Activated effector memory CD4-positive, alpha-beta T cell treated with Interleukin-2 at 50 U/mL for 16 hours (primary cell): ENCODE measurements at regions not wholly inside any gene's neighbourhood (a gene's known extent, or its start where the extent isn't known, plus 50 kb on each side); places are given as distances from the start of the nearest gene placed in this dataset.
"Not testable (repeated sequence)": the region's sequence is repeated elsewhere in the genome, so short reads cannot be mapped to it uniquely, and the experiment has no call there.

Source experiments
- DNase-seq: peaks from one replicate; pipeline ENCODE4 v3.0.0-alpha.2; 2020

DNA sequence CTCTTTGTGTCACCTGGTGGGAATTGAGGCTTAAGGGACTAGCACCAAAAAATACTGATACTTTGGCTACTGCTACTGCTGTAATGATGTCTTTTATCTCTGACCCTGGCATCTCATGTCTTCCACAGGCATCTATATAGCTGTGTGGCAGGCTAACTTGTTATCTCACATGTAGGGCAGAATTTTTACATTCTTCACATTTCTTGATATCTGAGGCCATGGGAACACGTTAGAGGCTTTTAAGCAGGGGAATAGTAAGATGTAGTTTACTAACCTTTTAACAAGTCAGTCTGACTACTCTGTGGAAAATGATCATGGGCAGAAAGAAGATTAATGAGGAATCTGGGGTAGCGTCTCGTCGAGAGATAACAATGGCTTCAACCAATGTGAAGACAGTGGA lies 498.4 kb downstream of the PCNX1 start:
- no peak for DNase-seq

DNA sequence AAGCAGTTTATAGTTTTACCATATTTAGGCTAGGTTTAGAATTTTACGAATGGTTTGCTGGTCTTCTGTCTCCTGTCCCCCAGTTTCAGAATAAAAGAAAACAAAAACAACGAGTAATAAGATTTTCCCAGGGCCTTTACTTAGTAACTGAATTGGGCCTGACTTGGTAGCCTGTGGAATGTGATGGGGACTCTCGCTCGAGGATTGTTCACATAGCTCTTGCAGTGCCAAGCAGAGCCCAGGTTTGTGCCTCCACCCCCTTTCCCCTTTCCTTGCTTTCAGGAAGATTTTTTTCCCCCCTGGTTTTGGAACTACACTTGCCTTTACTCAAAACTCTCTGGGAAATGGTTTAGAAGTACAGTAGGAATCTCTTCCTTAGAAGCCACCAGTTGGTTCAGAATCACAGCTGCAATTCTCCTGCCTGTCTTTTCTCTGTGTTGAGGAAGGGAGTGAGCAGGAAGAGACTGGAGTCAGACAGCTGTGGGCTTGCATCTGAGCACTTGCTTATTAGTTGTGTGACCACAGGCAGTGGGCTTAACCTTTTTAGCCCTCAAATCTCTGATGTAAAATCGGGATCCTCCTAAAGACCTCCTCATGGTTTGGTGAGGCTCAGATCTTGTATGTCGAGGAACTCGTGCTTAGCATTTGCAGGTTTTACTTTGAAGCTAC lies 501.2 kb downstream of the PCNX1 start:
- DNase-seq, result no peak

DNA sequence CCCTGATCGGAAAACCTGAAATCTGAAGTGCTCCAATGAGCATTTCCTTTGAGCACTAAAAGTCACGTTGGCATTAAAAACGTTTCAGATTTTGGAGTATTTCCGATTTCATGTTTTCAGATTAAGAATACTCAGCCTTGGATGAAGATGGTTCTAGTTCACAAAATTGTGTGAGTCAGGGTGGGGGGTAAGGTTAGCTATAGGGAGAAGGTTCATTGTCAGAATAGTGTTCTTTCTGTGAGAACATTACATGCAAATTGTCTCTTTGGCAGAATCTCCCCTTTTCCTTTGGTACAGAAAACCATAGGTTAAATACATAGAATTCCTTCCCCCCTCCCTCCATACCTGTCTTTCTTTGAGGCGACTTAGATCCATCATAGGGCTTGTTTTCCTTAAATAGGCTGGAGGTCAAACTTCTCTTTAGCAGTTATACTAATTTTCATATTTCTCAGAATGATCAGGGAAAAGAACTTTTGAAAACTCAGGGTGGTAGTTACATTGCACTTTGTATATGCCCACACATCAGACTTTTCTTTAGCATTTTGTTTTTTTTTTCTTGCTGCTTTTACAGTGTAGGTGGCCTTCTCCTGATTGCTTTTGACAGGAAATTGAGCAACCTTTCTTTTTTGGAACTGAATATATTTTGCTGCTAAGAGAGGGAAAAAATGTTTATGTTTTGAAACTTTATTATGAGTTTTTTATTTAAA lies 503.5 kb downstream of the PCNX1 start:
- no peak for DNase-seq

DNA sequence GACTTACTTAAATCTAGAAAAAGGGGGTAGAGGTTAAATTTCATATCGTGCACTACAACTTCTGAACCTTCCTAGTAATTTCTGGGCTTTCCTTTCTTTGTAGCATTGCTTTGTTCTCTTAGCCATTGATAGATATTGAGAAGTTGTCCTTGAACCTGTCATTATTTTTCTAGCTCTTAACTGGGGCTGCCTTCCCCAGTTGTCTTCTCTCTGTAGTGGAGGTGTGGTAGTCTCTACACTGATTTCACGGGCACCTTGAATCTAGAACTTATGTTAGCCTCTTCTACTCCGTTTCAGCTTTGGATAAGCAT lies 504.0 kb downstream of the PCNX1 start:
- no peak for DNase-seq

DNA sequence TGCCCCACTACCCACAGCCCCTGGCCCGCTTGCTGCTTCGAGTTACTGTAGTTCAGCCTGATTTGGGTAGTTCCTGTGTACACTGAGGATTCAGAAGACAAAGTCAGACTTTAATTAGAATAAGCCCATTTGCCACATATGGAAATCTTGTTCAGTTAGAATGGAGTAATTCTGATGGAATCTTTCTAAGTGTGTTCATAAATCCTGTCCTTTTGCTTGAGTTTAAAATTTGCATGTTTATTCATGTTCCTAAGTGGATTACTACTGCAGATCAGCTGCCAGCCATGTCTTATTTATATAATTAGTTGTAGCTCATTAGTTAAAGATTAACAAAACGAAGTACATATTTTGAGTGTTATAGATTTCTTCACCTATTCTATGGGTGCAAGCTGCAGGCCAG lies 504.5 kb downstream of the PCNX1 start:
- no peak for DNase-seq

DNA sequence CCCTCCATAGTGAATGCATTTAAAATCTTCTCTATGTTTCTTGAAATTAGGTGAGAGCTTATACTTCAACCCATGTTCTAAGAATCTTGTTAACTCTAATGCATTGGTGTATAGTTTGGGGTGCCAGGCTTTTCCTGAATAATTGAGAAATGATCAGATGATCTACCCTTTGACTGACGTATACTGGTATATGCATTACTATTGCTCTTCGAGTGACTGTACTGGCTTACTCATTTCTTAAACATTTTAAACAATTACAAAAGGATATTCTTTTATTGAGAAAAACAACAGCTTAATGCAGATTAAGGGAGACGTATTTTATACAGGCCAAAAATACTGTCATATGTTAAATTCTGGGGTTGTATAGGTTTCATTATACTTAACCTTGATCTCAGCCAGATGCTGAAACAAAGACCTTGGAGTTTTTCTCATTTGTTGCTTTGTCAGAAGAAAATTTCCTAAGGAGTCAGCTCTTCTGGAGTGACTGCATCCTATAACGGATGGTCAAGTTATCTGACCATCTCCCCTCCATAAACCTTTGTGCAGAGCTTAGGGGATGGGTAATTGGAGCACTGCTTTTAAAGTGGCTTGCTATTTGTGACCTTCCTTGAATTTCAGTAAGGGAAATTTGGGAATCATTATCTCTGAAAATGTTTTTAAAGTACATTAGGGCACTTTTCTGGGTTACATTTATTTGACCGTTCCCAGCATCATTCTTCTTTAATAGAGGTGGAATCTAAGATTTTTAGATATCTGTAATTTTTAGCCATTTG lies 507.6 kb downstream of the PCNX1 start:
- DNase-seq, result no peak

DNA sequence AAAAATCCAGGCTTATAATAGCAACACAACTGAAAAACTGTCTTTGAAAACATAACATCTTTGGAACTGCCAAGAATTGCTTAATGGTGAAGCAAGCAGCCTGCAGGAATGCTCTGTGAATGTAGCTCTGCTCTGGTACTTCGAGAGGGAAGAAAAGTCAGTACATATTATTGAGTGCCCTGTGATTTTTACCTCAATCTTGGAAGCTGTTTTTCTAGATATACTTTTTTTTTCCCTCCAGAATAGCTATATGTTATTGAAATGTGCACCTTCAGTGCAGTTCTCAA lies 508.1 kb downstream of the PCNX1 start:
- no peak for DNase-seq

DNA sequence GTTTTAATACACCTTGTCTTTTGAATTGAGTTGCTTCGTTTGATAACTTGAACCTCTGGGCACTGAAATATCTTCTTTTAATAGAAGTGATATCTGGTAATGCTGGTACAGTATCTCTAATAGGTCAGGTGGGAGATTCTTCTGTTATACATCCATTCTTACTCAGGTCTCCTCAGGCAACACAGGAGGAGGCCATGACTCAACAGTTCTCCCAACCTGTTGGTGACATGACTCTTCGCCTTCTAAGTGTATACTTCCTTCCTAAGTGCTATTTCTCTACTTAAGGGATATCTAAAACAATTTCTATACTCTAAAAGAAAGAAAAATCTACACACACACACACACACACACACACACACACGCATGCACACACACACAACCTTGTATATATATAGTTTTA lies 509.1 kb downstream of the PCNX1 start:
- DNase-seq, result no peak

DNA sequence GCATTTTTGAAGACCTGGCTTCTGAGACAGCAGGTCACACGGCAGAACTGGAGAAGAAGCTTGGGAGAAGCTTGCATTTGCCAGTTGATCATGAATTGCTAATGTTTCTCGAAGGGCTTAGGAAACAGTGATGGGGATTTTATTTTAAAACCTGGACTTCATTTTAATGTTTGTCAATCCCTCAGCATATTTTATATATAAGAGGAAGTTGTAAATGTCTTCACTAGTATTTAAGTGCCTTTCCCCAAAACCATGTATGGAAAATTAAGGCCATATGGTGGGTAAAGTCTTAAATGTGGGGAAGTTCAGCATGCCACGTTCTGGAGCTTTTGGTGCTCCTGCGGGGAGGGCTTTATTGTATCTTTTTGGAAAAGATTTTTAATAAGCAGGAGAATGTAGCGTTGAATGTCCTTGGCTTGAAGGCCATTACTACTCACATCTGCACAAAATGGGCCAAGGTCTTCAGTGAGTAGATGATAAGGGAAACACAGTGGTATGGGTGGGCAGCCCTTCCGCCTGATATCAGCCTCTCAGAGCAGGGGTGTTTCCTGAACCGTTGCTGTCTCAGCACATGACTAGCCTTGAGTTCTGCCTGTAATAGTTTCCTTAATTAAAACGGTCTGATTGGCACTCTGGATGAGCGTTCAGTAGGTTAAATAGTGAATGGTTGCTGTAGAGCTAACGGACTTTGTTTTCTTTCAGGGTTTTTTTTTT lies 511.4 kb downstream of the PCNX1 start:
- no peak for DNase-seq

DNA sequence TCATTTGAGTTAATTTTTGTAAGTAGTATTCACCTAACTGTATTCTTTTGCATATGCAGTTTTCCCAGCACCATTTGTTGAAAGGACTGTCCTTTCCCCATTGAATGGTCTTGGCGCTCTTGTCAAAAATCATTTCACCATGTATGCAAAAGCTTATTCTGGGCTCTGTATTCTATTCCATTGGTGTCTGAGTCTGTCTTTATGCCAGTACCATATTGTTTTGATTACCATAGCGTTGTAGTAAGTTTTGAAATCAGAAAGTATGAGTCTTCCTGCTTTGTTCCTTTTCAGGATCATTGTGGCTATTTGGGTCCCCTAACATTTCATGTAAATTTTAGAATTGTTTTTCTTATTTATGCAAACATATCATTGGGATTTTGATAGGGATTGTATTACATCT lies 508.7 kb upstream of the RGS6 start:
- no peak for DNase-seq

DNA sequence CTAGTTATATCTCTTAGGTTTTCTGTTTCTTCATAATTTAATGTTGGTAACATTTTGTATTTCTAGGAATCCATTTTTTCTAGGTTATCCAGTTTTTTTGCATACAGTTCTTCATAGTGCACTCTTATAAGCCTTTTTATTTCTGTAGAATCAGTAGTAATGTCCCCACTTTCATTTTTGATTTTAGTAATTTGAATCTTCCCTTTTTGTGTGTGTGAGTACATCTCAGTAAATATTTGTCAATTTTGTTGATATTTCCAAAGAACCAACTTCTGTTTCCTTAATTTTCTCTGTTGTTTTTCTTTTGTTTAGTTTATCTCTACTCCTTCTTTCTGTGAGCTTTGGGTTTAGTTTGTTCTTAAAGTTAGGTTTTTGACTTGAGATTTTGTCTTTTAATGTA lies 507.3 kb upstream of the RGS6 start:
- no peak for DNase-seq

DNA sequence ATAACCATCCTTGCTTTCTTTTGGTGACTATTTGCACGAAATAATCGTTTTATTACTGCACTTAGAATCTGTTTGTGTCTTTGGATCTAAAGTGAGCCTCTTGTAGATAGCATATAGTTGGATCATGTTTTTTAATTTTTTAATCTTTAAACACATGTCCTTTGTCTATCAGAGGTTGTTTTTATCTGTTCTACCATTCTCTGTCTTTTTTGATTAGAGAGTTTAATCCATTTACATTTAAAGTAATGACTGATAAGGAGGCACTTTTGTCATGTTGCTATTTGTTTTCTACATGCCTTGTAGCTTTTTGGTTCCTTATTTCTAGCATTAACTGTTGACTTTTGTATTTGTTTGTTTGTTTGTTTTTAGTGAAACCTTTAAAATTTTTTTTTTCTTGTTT lies 506.2 kb upstream of the RGS6 start:
- DNase-seq, result no peak

DNA sequence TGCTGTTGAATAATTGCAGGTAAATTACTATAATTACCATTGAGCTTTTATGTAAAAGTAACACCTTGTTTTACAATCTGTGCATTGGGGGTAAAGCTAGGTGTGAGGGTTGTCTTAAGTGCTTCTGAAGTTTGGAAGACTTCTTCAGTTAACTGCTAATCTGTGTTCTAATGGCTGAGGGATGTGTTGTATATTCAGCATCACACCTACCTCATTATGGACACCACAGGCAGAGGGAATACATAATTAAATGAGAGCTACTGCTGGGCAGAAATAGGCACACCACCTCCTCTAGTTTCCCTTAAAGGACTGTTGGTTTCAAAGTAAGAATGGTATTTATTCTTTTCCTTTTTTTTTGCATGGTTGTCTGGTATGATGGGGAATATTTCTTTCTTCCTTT lies 502.3 kb upstream of the RGS6 start:
- DNase-seq, result no peak

DNA sequence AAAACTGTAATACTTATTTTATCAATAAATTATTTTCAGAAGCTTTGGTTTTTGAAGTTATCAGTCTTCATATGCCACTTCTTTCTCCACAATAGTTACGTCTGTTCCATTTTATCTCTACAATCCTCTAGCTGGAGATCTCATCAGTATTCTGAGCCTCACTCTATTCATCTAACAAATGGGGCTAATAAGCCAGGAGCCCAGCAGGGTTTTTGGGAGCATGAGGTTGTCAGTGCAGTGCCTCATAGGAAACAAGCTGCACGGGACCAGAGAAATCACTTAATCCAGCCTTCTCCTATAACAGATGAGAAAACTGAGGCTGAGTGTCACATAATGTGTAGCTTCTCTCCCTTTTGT lies 501.9 kb upstream of the RGS6 start:
- DNase-seq, result no peak

DNA sequence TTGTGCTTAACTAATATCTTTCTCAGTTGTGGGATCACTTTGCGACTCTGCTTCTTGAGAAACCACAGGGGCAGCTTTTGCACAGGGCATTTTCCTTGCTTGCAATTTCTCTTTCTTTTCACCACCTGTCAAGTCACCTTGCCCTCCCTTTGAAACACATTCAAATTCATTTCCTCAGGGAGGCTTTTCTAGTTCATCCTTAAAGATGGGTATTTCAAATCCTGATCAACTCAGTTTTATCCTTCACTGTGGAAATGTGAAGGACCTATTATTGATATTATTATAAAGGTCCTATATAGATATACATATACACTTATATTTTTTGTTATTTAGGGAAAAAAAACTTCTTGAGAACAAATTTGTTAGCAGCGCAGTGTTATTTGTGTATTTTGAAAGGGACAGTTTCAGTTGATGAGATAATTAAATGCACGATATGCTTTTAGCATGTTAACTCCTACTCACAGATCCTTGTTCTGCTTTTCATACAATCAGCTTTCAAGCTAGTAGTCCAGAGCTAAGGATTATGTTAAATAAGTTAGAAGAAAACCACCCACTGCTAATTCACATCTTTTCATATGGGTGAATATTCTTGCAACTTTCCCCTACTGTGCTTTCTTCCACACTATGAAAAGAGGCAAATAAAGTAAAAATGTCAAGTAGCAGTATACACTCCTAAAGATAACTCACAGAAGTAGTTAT lies 501.4 kb upstream of the RGS6 start:
- no peak for DNase-seq

DNA sequence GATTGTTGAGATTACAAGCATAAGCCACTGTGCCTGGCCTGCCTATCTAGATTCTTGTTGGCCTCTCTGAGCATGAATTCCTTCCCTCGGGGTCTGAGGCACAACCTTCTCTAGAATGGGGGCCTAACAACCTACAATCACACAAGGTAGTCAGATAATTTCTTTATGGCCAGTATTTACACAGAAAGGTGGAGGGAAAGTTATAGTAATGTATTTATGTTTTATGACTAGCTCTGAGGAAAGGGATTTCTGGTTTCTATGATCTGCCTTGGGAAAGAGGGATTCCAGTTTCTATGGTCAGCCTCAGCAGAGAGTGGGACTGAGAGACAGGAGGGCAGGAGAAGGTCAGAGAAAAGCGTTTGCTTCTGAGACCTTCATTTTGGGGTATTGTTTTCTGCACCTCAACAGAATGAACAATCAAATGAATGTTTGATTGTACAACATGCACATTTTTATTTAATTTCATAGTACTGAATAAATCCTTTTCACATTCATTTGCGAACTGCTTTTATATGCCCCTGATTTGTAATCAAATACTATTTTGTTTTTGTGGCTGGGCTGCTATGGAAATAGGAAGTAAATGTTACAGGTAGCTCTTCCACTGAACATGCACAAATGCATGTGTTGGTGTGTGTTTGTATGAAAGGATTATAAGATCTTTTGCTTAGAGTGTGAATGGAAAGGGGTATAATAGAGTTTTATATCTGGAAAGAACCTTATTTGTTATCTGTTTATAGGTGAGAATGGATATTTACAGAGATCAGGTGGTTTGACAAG lies 499.7 kb upstream of the RGS6 start:
- no peak for DNase-seq

DNA sequence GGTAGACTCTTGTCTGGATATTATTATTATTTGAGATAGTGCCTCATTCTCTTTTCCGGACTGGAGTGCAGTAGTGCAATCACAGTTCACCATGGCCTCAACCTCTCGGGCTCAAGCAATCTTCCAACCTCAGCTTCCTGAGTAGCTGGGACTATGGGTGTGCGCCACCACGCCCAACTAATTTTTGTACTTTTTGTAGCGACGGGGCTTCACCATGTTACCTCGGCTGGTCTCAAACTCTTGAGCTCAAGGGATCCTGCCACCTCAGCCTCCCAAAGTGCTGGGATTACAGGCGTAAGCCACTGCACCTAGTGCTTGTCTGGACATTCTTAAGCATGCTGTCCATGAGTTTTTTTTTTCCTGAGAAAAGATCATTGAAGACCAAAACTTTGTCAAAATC lies 498.9 kb upstream of the RGS6 start:
- no peak for DNase-seq

DNA sequence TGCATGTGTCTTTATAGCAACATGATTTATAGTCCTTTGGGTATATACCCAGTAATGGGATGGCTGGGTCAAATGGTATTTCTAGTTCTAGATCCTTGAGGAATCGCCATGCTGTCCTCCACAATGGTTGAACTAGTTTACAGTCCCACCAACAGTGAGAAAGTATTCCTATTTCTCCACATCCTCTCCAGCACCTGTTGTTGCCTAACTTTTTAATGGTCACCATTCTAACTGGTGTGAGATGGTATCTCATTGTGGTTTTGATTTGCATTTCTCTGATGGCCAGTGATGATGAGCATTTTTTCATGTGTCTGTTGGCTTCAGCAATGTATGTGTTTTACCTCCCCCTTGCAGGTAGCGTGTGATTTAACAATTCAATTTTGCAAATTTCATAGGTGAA lies 496.6 kb upstream of the RGS6 start:
- DNase-seq, result not testable (repeated sequence)

DNA sequence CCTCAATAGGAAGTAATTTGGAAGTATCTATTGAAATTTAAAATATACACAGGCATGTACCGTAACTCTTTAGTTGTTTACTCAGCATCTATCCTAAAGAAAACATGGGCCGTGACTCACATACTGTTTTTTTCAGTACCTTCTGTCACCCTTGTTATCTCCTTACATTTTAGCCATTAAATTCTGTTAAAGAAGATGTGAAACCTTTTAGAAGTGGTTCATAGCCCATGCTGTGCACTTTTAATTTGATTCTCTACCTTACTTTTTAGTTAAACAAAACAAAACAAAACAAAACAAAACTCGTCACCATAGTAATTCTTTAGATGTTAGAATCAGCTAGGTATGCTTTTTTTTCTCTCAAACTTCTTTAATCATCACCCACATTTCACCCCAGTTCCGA lies 494.4 kb upstream of the RGS6 start:
- DNase-seq, result no peak

DNA sequence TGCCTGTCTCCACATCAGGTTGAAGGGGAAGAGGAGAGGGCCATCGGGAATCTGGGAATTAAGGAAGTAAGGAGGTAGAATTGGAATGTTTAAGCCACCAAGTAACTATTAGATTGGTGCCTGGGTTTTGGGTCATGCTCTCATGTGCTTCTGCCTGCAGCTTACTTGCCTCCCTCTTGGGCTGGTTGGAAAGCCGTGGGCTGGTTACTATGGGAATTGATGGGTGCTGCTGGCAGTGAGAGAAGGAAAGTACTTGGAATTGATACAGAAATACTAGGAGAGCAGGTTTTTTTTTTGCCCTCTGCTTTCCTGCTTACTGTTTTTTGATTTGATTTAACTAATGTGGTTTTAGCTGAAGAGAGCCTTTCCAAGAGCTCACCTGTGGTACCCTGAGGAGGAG lies 493.5 kb upstream of the RGS6 start:
- no peak for DNase-seq

DNA sequence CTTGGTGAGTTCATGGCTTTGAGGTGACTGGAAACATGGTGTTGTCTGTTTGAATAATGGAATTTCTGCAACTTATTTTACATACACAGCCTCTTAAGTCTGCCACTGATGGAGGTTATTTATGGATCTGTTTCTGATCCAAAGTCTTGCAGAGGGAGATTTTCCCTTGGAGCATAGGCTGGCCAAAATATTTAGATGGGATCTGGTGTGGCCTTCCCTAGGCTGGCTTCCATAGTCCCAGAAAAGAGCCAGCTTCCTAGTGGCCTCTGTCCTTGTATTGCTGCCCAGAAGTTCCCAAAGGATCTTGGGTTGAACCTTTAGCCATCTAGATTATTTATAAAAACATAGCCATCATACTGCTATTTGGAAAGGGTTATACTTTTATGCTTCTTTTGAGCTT lies 491.1 kb upstream of the RGS6 start:
- no peak for DNase-seq

DNA sequence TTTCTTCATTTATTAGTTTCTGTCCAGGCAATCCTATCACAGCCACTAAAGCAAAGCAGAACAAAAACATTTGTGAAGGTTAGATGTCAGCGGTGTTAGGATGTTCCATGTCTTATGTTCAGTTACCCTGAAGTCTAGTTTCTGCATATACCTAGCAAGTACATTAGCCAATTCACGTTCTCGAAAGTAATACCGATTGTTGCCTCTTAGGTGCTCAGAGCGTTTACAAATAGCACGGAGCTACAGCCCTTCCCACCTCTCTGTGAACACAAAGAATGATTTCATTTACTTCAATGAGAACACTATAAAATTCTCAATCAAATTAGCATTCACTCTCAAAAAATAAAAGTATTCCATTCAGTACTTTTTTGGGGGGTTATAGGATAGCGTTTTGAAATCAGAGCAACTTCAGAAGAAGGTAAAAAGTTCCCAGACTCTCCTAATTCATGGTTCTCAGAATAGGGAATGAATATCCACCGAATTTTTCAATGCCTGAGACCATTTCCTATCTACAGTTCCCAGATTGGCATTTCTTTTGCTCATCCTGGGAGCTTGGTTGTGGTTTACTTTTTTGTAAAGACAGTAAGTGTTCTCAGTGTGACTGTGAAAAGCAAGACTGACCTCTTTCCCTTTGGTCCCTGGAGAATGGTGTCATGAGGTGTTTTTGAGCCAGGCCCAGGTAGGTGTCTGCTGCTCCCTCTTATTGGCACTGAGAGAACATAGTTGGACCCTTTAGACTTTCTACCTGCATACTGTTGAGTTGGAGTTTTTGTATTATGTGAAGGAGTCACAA lies 488.0 kb upstream of the RGS6 start:
- no peak for DNase-seq
